GM10266 (cell line): ENCODE measurements at regions not wholly inside any gene's neighbourhood (a gene's known extent, or its start where the extent isn't known, plus 50 kb on each side); places are given as distances from the start of the nearest gene placed in this dataset.

Experiments used
- DNase-seq: peaks from one replicate; pipeline ENCODE4 v3.0.0; 2012; ENCODE audit errors: extremely low spot score
- CTCF ChIP-seq: IDR thresholded peaks from 2 replicates; pipeline ENCODE4 v1.5.1; 2012; ENCODE audit warnings: mild to moderate bottlenecking, low read depth; ENCODE audit not compliant: control insufficient read depth, insufficient read depth; ENCODE audit errors: missing control alignments

DNA sequence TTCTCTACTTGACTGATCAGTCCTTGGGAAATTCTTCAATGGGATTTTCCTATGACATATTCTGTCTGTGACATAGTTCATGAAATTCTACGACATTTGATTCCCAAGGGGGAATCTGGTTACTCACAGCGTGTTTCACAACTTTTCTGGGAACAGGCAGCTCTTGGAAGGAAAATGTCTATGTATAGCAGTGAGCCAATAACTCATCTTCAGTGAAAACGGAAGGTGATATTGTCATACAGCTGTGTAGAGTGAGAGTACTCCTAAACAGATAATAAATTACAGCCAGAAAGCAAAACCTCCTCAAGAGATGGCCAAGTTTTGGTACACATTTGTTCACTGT lies 91.4 kb downstream of the C9orf152 start:
- no peak for TF ChIP-seq CTCF
- no peak for DNase-seq

- TF ChIP-seq CTCF: no peak
- no peak for DNase-seq
These were observed 86.8 kb downstream of the C9orf152 start for GRCh38 chr9:110121170-110121569.

- TF ChIP-seq CTCF: no peak
- DNase-seq: no peak
These were observed 84.4 kb downstream of the C9orf152 start for GRCh38 chr9:110123341-110124095.

DNA sequence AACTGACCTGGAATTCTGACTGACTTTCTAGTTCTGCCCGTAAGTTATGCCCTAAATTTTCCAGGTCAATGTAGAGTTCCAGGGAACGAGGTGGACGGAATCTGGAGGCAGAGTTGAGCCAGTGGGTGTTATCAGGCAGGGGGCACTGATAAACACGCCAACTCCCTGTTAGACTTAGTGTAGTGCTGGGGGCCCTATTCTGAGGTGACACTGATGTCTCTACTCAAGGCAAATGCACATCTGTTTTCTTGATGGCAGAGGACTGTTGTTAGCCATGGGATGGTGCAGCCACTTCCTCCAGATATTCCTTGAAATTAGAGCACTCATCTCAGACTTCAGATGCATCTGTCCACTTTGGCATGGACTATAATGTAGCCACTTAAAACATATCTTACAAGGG lies 83.5 kb downstream of the C9orf152 start:
- no peak for DNase-seq
- no peak for TF ChIP-seq CTCF

DNA sequence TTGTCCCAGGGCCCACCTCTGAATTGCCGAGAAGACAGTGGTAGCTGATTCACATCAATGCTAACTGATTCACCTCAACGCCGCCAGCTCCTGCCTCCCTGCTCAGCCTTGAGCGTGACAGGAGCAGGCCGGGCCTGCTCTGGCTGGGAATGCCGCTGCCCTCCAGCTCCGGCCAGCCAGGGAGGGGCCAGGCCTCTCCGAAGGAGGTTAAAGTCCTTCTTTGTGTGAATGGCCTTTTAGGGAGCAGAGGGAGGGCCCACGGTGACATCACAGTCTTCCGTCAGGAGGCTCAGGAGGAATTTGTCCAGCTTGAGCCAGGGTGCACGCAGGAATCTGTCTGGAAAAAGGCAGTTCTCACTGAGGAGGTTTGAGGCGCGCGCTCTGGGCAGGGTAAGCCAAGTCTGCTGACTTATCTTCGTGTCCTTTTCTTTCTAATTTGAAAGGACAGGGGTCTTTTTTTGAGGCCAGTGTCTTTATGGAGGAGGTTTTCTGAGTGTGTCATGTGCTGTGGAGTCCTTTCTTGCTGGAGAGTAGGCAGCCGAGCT lies 82.7 kb downstream of the C9orf152 start:
- DNase-seq: no peak
- TF ChIP-seq CTCF: no peak

GRCh38 chr9:110125763-110126351 lies 82.1 kb downstream of the C9orf152 start:
- TF ChIP-seq CTCF: no peak
- no peak for DNase-seq

GRCh38 chr9:110126499-110126941 lies 81.4 kb downstream of the C9orf152 start:
- DNase-seq: no peak
- TF ChIP-seq CTCF: no peak
